Large intestine (tissue), 3 donors: ENCODE measurements at regions not wholly inside any gene's neighbourhood (a gene's known extent, or its start where the extent isn't known, plus 50 kb on each side); places are given as distances from the start of the nearest gene placed in this dataset.

Experiments used
- DNase-seq, 2 donors: peaks; one replicate each; pipeline versions ENCODE4 v3.0.0 to v3.0.0-alpha.2; 2013
- H3K27ac ChIP-seq: one replicate; pipeline ENCODE4 v1.5.1; 2013; ENCODE audit warnings: low read length
- H3K27me3 ChIP-seq: 2 replicates; pipeline ENCODE4 v1.6.1; 2013; ENCODE audit warnings: low read length; ENCODE audit not compliant: control insufficient read depth, insufficient read depth
- H3K36me3 ChIP-seq: 2 replicates; pipeline ENCODE4 v1.6.1; 2013; ENCODE audit warnings: low read length; ENCODE audit not compliant: control insufficient read depth, insufficient read depth
- H3K4me1 ChIP-seq: one replicate; pipeline ENCODE4 v1.6.1; 2013; ENCODE audit warnings: low read length; ENCODE audit not compliant: control insufficient read depth, insufficient read depth
- H3K4me3 ChIP-seq: one replicate; pipeline ENCODE4 v1.5.1; 2013; ENCODE audit warnings: low read length
- H3K9me3 ChIP-seq: one replicate; pipeline ENCODE4 v1.6.1; 2013; ENCODE audit warnings: mild to moderate bottlenecking, low read depth, low read length, moderate library complexity; ENCODE audit not compliant: control insufficient read depth
- WGBS: methylation state at CpG from one replicate; pipeline ENCODE4 v1.1.5; 2013; ENCODE audit warnings: low lambda C conversion rate; ENCODE audit not compliant: insufficient coverage; 5-methylcytosine and 5-hydroxymethylcytosine counted together

- WGBS: no CpG with 5 or more reads among the region's 2 CpGs
- no peak overlapping the region for H3K4me3 ChIP-seq
- H3K27me3 ChIP-seq: no peaks in the 10 kb centered on the region
- no peaks in the 10 kb centered on the region for H3K36me3 ChIP-seq
- no peaks in the 10 kb centered on the region for H3K9me3 ChIP-seq
- DNase-seq: no peak
- H3K27ac ChIP-seq: no peak overlapping the region
- H3K4me1 ChIP-seq: no peaks in the 10 kb centered on the region
Observed at GRCh38 chr11:32024948-32025347, 65.9 kb upstream of the RCN1 start.

DNA sequence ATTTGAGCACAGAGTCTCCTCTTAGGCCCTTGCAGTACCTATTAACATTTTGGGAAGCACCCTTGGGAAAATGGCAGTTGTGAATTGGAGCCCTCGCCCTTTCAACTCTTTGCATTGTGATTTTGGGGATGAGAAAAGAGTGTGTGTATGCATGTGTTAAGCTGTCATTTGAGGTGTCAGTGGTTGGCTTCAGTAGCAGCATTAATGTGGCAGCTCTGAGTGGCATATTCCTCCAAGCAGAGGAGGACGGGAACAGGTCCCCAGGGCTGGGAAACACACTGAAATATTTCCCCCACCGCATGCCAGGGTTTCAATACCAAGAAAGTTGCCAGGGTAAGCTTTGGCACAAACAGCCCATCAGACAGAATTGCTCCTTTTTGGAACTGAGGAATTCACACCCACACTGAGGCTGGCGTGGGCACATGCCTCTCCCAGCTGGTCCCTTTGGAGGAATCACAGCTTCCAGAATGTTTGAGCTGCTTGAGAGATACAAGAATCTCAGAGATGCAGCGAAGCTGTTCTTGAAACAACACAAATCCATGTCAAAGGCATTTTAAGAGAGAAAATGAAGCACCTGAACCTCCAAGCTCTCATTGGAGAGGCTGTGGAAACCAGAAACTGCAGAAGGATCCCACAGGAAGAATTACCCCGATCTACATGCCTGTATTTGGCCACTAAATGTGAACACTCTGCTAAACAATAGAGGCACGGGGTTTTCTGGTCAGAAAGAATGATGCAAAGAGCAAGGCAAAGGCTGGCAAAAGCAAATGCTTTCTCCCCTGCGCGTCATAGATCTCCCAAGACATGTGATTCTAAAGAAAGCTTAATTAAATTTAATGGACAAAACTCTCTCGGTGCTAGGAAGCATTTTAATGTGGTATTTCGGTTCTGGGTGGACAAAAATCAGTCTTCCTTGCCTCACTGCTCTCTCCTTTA, 67.2 kb upstream of the RCN1 start:
- Histone ChIP-seq H3K4me3 (no peak overlapping the region), H3K27me3 (no peaks in the 10 kb centered on the region), H3K9me3 (no peaks in the 10 kb centered on the region), H3K36me3 (no peaks in the 10 kb centered on the region), H3K27ac (no peak overlapping the region), H3K4me1 (no peaks in the 10 kb centered on the region)
- no peak for DNase-seq
- no CpG with 5 or more reads among the region's 11 CpGs for WGBS

- Histone ChIP-seq H3K36me3 (no peaks in the 10 kb centered on the region), H3K27ac (no peak overlapping the region), H3K4me3 (no peak overlapping the region), H3K4me1 (no peaks in the 10 kb centered on the region), H3K27me3 (peaks cover 4% of the 10 kb centered on the region), H3K9me3 (no peaks in the 10 kb centered on the region)
- no CpG with 5 or more reads among the region's 2 CpGs for WGBS
- no peak for DNase-seq
Observed at GRCh38 chr11:32018672-32019071, 72.2 kb upstream of the RCN1 start.

DNA sequence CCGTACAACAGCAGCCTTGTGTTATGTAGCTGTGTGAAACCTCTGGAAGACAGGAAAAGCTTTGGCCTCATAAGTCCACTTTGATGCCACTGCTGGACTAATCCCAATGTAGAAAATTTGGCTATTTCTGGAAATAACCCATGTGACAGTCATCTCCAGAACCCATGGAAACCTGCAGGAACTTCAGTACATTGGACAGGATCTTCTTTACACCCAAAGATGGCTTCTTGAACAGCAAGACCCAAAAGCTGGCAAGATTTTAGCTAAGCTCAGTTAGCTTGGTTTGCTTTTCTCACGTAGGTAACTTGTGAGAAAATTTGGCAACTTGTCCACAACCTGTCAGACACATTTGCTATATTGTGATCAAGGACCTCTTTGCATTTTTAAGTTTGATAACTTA, 74.8 kb upstream of the RCN1 start:
- no peak overlapping the region for H3K4me3 ChIP-seq
- no peak overlapping the region for H3K27ac ChIP-seq
- no peaks in the 10 kb centered on the region for H3K4me1 ChIP-seq
- WGBS: 100% methylated on average over 1 of the region's 2 CpGs
- peaks cover 4% of the 10 kb centered on the region for H3K27me3 ChIP-seq
- no peaks in the 10 kb centered on the region for H3K36me3 ChIP-seq
- no peaks in the 10 kb centered on the region for H3K9me3 ChIP-seq
- no peak for DNase-seq

DNA sequence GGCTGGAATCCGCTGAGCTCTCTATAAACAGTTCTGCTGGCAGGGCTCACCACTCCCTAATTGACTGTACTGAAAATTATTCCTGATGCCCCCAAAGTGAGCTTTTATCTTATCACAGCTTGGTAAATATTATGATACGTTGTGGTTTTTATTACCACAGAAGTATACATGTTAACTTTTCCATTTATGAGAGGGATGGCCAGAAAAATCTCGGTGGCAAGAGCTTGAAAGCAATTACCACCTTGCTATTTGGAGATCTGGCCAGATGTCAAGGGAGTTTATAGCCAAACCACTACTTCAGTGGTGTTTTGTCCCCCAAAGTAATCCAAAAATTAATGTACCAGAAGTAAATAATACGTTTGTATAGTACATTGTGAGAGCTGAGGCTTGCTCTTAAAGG, 75.4 kb upstream of the RCN1 start:
- Histone ChIP-seq H3K27ac (no peak overlapping the region), H3K4me3 (no peak overlapping the region), H3K4me1 (no peaks in the 10 kb centered on the region), H3K9me3 (no peaks in the 10 kb centered on the region), H3K36me3 (no peaks in the 10 kb centered on the region), H3K27me3 (peaks cover 4% of the 10 kb centered on the region)
- DNase-seq: no peak
- no CpG with 5 or more reads among the region's 4 CpGs for WGBS

DNA sequence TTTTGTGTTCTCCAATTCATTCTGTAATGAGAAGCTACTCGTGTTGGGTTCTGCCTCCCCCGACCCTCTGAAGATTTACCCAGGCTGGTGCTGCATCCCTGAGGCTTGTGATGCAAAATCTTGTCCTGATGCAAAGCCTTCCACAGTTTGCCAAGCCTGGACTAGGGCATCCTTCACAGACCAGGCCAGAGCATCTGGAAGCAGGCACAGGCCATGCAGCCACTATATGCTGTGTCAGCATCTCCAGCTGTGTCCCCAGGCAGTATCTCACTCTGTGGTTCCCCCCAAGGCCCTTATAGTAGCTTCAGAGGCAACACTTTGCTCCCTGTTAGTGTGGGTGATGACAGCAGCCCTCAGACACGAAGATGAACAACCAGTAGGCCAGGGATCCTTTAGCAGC, 77.3 kb upstream of the RCN1 start:
- H3K4me3 ChIP-seq: no peak overlapping the region
- H3K9me3 ChIP-seq: no peaks in the 10 kb centered on the region
- no peak overlapping the region for H3K27ac ChIP-seq
- DNase-seq: no peak
- no CpG with 5 or more reads among the region's 3 CpGs for WGBS
- H3K27me3 ChIP-seq: peaks cover 4% of the 10 kb centered on the region
- H3K36me3 ChIP-seq: no peaks in the 10 kb centered on the region
- no peaks in the 10 kb centered on the region for H3K4me1 ChIP-seq

DNA sequence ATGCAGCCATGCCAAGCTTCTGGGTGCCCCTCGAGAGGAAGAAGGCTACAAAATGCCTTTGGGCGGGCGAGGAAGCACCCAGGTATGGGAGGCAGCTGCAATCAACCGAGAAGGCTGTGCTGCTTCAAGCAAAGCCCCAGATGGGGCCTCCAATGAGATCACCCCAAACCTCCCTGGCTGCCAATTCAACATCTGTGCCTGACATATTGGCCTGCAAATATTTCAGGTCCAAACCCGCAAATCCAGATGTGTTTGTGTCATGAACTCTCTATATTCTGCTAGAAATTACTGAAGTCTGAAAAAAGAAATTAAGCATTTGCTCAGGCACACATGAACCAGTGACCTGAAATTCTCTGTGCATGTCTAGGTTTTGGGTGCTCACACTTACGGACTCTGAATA, 78.8 kb upstream of the RCN1 start:
- H3K9me3 ChIP-seq: no peaks in the 10 kb centered on the region
- no peaks in the 10 kb centered on the region for H3K36me3 ChIP-seq
- H3K4me3 ChIP-seq: no peak overlapping the region
- no CpG with 5 or more reads among the region's 6 CpGs for WGBS
- no peak overlapping the region for H3K27ac ChIP-seq
- no peak for DNase-seq
- peaks cover 6% of the 10 kb centered on the region for H3K27me3 ChIP-seq
- no peaks in the 10 kb centered on the region for H3K4me1 ChIP-seq

GRCh38 chr11:32008880-32009551, 81.9 kb upstream of the RCN1 start:
- no peaks in the 10 kb centered on the region for H3K9me3 ChIP-seq

DNA sequence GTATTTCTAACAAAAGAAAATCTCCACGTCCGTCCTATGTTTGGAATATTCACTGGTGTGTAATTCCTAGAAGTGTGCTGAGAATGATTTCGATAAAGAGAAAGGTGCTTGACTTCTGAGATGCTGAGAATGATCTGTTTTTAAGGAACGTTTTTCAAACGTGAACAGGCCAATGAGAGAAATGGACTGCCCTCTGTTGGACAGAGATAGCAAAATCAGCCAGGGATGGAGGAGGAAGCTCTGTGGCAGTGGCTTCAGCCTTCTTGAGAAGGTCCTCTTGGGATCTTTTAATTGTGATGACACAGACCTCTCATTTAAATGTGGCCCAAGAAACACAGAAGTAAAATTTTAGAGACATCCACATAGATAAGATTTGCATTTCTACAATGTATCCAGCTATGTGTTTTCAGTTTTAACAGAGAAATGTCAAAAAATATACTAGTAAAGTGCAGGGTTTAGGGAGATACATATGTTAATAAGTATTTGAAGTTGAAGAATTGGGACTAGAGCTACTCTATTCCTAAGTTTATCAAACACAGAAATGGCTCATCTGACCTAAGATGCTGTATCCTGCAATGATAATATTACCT, 84.0 kb upstream of the RCN1 start:
- 40% methylated on average over 1 of the region's 5 CpGs for WGBS
- H3K36me3 ChIP-seq: no peaks in the 10 kb centered on the region
- no peak overlapping the region for H3K4me3 ChIP-seq
- peaks cover 2% of the 10 kb centered on the region for H3K27me3 ChIP-seq
- no peak overlapping the region for H3K27ac ChIP-seq
- no peak for DNase-seq
- H3K4me1 ChIP-seq: no peaks in the 10 kb centered on the region
- no peaks in the 10 kb centered on the region for H3K9me3 ChIP-seq

More at GRCh38 chr11:32008880-32009551, 81.9 kb upstream of the RCN1 start:
- Histone ChIP-seq H3K36me3 (no peaks in the 10 kb centered on the region), H3K27me3 (peaks cover 2% of the 10 kb centered on the region), H3K4me1 (no peaks in the 10 kb centered on the region), H3K27ac (no peak overlapping the region), H3K4me3 (no peak overlapping the region)
- WGBS: no CpG with 5 or more reads among the region's 8 CpGs
- no peak for DNase-seq

DNA sequence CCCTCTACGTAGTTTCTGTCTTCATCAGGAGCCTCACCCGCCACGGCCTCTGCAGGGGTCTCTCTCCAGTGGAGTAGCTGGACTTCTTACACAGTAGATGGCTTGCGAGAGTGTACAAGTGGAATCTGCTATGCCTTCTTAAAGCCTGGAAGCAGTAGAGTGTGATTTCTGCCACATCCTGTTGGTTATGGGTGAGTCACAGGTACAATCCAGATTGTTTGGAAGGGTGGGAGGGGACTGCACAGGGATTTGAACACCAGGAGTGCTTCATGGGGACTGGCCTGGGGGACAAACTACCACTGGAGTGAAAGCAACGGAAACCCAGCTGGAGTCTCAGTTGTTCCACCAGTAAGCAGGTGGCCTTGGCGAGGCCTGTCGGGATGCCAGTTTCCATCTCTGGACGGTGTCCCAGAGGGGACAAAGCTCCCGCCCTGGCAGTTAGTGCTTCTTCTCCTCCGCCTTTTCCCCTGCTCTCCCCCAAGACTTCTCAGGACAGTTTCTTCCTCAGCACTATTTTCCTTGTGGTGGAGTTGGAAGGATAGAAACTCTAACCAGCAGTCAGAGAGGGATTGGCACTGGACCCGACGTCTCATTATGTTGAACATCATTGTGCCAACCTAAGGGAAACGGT, 85.0 kb upstream of the RCN1 start:
- Histone ChIP-seq H3K27ac (no peak overlapping the region), H3K4me3 (no peak overlapping the region), H3K27me3 (peaks cover 2% of the 10 kb centered on the region), H3K9me3 (no peaks in the 10 kb centered on the region), H3K36me3 (no peaks in the 10 kb centered on the region), H3K4me1 (no peaks in the 10 kb centered on the region)
- DNase-seq: no peak
- no CpG with 5 or more reads among the region's 13 CpGs for WGBS
